ENCODE measurements at regions not wholly inside any gene's neighbourhood (a gene's known extent, or its start where the extent isn't known, plus 50 kb on each side); places are given as distances from the start of the nearest gene placed in this dataset.
"Not testable (repeated sequence)": the region's sequence is repeated elsewhere in the genome, so short reads cannot be mapped to it uniquely, and the experiment has no call there.

DNA sequence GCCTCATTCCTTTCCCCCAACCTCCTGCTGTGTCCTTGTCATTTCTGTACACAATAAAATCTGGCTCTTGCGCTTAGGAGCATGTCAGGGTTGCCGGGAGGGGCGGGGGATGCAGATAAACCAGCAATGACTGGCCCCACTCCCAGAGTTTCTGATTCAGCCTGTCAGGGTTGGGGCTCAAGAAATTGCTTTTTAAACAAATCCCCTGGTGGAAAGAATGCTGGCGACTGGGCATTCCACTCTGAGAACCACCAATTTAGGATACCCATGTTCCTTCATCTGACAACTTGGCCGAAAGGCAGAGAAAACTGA lies 376.4 kb downstream of the TCERG1L start:
- no peaks in the 10 kb centered on the region for H3K36me3 Mint-ChIP-seq (ENCODE audit: insufficient read depth, unreplicated experiment)
- no peak overlapping the region for H3K4me3 Mint-ChIP-seq (ENCODE audit: low read depth, unreplicated experiment)
- no peak for DNase-seq
- no peak overlapping the region for H3K27ac Mint-ChIP-seq (ENCODE audit: unreplicated experiment)
- H3K27me3 Mint-ChIP-seq (ENCODE audit: unreplicated experiment) = no peaks in the 10 kb centered on the region
- TF ChIP-seq, protein P1, sequence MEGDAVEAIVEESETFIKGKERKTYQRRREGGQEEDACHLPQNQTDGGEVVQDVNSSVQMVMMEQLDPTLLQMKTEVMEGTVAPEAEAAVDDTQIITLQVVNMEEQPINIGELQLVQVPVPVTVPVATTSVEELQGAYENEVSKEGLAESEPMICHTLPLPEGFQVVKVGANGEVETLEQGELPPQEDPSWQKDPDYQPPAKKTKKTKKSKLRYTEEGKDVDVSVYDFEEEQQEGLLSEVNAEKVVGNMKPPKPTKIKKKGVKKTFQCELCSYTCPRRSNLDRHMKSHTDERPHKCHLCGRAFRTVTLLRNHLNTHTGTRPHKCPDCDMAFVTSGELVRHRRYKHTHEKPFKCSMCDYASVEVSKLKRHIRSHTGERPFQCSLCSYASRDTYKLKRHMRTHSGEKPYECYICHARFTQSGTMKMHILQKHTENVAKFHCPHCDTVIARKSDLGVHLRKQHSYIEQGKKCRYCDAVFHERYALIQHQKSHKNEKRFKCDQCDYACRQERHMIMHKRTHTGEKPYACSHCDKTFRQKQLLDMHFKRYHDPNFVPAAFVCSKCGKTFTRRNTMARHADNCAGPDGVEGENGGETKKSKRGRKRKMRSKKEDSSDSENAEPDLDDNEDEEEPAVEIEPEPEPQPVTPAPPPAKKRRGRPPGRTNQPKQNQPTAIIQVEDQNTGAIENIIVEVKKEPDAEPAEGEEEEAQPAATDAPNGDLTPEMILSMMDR (IDR thresholded peaks at IDR 0.05; ENCODE audit: unreplicated experiment) = no peak
- H3K9me3 Mint-ChIP-seq (ENCODE audit: low read depth, unreplicated experiment) = peaks cover 14% of the 10 kb centered on the region
- no peaks in the 10 kb centered on the region for H3K4me1 Mint-ChIP-seq (ENCODE audit: low read depth, unreplicated experiment)
- CTCF ChIA-PET = no interaction called here
- BruUV-seq (replicated peaks) = no TSS peak
- intact Hi-C loops (cut with micrococcal nuclease; ENCODE audit: unreplicated experiment) = no loop called here

GRCh38 chr10:130935897-130936550 lies 375.5 kb downstream of the TCERG1L start:
- TF ChIP-seq, protein P1 (IDR thresholded peaks at IDR 0.05; ENCODE audit: unreplicated experiment) = no peak
- H3K36me3 Mint-ChIP-seq (ENCODE audit: insufficient read depth, unreplicated experiment) = no peaks in the 10 kb centered on the region
- H3K27ac Mint-ChIP-seq (ENCODE audit: unreplicated experiment) = no peak overlapping the region
- H3K27me3 Mint-ChIP-seq (ENCODE audit: unreplicated experiment) = no peaks in the 10 kb centered on the region
- no peaks in the 10 kb centered on the region for H3K4me1 Mint-ChIP-seq (ENCODE audit: low read depth, unreplicated experiment)
- DNase-seq = no peak
- CTCF ChIA-PET = no interaction called here
- BruUV-seq (replicated peaks) = no TSS peak
- intact Hi-C loops (cut with micrococcal nuclease; ENCODE audit: unreplicated experiment) = no loop called here
- H3K4me3 Mint-ChIP-seq (ENCODE audit: low read depth, unreplicated experiment) = no peak overlapping the region
- H3K9me3 Mint-ChIP-seq (ENCODE audit: low read depth, unreplicated experiment) = peaks cover 12% of the 10 kb centered on the region

GRCh38 chr10:130936851-130937250 lies 374.7 kb downstream of the TCERG1L start:
- TF ChIP-seq, protein P1 (IDR thresholded peaks at IDR 0.05; ENCODE audit: unreplicated experiment) = no peak
- peaks cover 12% of the 10 kb centered on the region for H3K9me3 Mint-ChIP-seq (ENCODE audit: low read depth, unreplicated experiment)
- no TSS peak for BruUV-seq (replicated peaks)
- H3K4me3 Mint-ChIP-seq (ENCODE audit: low read depth, unreplicated experiment) = no peak overlapping the region
- no peaks in the 10 kb centered on the region for H3K36me3 Mint-ChIP-seq (ENCODE audit: insufficient read depth, unreplicated experiment)
- intact Hi-C loops (cut with micrococcal nuclease; ENCODE audit: unreplicated experiment) = no loop called here
- DNase-seq = no peak
- no peak overlapping the region for H3K27ac Mint-ChIP-seq (ENCODE audit: unreplicated experiment)
- H3K27me3 Mint-ChIP-seq (ENCODE audit: unreplicated experiment) = no peaks in the 10 kb centered on the region
- no peaks in the 10 kb centered on the region for H3K4me1 Mint-ChIP-seq (ENCODE audit: low read depth, unreplicated experiment)
- CTCF ChIA-PET = no interaction called here

- no peak overlapping the region for H3K27ac Mint-ChIP-seq (ENCODE audit: unreplicated experiment)
- intact Hi-C loops (cut with micrococcal nuclease; ENCODE audit: unreplicated experiment) = no loop called here
- peaks cover 7% of the 10 kb centered on the region for H3K9me3 Mint-ChIP-seq (ENCODE audit: low read depth, unreplicated experiment)
- CTCF ChIA-PET = no interaction called here
- no TSS peak for BruUV-seq (replicated peaks)
- TF ChIP-seq, protein P1 (IDR thresholded peaks at IDR 0.05; ENCODE audit: unreplicated experiment) = no peak
- H3K4me3 Mint-ChIP-seq (ENCODE audit: low read depth, unreplicated experiment) = no peak overlapping the region
- H3K27me3 Mint-ChIP-seq (ENCODE audit: unreplicated experiment) = no peaks in the 10 kb centered on the region
- H3K36me3 Mint-ChIP-seq (ENCODE audit: insufficient read depth, unreplicated experiment) = no peaks in the 10 kb centered on the region
- DNase-seq = no peak
- H3K4me1 Mint-ChIP-seq (ENCODE audit: low read depth, unreplicated experiment) = no peaks in the 10 kb centered on the region
These were observed 373.5 kb downstream of the TCERG1L start for GRCh38 chr10:130938051-130938450.

DNA sequence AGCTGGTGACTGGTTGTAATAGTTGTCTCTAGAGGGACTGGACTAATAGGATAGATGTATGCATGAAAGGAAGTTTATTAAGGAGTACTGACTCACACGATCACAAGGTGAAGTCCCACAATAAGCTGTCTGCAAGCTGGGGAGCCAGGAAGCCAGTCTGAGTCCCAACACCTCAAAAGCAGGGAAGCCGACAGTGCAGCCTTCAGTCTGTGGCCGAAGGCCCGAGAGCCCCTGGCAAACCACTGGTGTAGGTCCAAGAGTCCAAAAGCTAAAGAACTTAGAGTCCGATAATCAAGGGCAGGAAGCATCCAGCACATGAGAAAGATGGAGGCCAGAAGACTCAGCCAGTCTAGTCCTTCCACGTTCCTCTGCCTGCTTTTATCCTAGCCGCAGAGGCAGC lies 372.6 kb downstream of the TCERG1L start:
- H3K27me3 Mint-ChIP-seq (ENCODE audit: unreplicated experiment); H3K27ac Mint-ChIP-seq (ENCODE audit: unreplicated experiment); DNase-seq; H3K4me1 Mint-ChIP-seq (ENCODE audit: low read depth, unreplicated experiment); H3K36me3 Mint-ChIP-seq (ENCODE audit: insufficient read depth, unreplicated experiment); H3K9me3 Mint-ChIP-seq (ENCODE audit: low read depth, unreplicated experiment); BruUV-seq (replicated peaks); H3K4me3 Mint-ChIP-seq (ENCODE audit: low read depth, unreplicated experiment); CTCF ChIA-PET; intact Hi-C loops (cut with micrococcal nuclease; ENCODE audit: unreplicated experiment): not testable (repeated sequence)
